GM19351 (cell line): ENCODE measurements at regions not wholly inside any gene's neighbourhood (a gene's known extent, or its start where the extent isn't known, plus 50 kb on each side); places are given as distances from the start of the nearest gene placed in this dataset.

ENCODE experiments used
- ATAC-seq: cut with Tn5 transposase; IDR thresholded peaks from one replicate; pipeline ENCODE4 v1.9.1; 2021; ENCODE audit warnings: mild to moderate bottlenecking, moderate library complexity; ENCODE audit not compliant: unreplicated experiment

GRCh38 chrX:13266641-13267345 lies 53.1 kb downstream of the ATXN3L start:
- peak; percentile 37 for ATAC-seq

- ATAC-seq: no peak
Measured at GRCh38 chrX:13265549-13266132, 54.2 kb downstream of the ATXN3L start.

GRCh38 chrX:13265111-13265510 lies 54.7 kb downstream of the ATXN3L start:
- ATAC-seq: no peak

- ATAC-seq: peak; percentile 72
Measured at GRCh38 chrX:13263560-13264251, 56.1 kb downstream of the ATXN3L start.

- no peak for ATAC-seq
Measured at GRCh38 chrX:13261348-13261747, 58.5 kb downstream of the ATXN3L start.

GRCh38 chrX:13260598-13260997 lies 59.3 kb downstream of the ATXN3L start:
- no peak for ATAC-seq

- ATAC-seq: no peak
Measured at GRCh38 chrX:13258725-13259124, 61.1 kb downstream of the ATXN3L start.

GRCh38 chrX:13258052-13258444 lies 61.8 kb downstream of the ATXN3L start:
- no peak for ATAC-seq

GRCh38 chrX:13257223-13258051 lies 62.4 kb downstream of the ATXN3L start:
- ATAC-seq: peak; percentile 62

GRCh38 chrX:13256603-13257002 lies 63.2 kb downstream of the ATXN3L start:
- ATAC-seq: peak; percentile 25

GRCh38 chrX:13254870-13255269 lies 65.0 kb downstream of the ATXN3L start:
- no peak for ATAC-seq

GRCh38 chrX:13254076-13254785 lies 65.6 kb downstream of the ATXN3L start:
- peak; percentile 56 for ATAC-seq

GRCh38 chrX:13253223-13253622 lies 66.6 kb downstream of the ATXN3L start:
- no peak for ATAC-seq

GRCh38 chrX:13252726-13253125 lies 67.1 kb downstream of the ATXN3L start:
- ATAC-seq: no peak

GRCh38 chrX:13250826-13251580 lies 68.8 kb downstream of the ATXN3L start:
- ATAC-seq: no peak

- no peak for ATAC-seq
Measured at GRCh38 chrX:13248867-13249486, 70.9 kb downstream of the ATXN3L start.

- ATAC-seq: no peak
Measured at GRCh38 chrX:13239272-13239671, 80.6 kb downstream of the ATXN3L start.

GRCh38 chrX:13235930-13236329 lies 83.9 kb downstream of the ATXN3L start:
- no peak for ATAC-seq

- no peak for ATAC-seq
Measured at GRCh38 chrX:13232484-13232883, 87.4 kb downstream of the ATXN3L start.
